ENCODE measurements at regions not wholly inside any gene's neighbourhood (a gene's known extent, or its start where the extent isn't known, plus 50 kb on each side); places are given as distances from the start of the nearest gene placed in this dataset.

GRCh38 chr2:89844221-89844943, 1152.9 kb downstream of the RPIA start:
- no peaks in the 10 kb centered on the region for H3K79me2 ChIP-seq
- H3K9me3 ChIP-seq (ENCODE audit: control insufficient read depth, low read length), result no peaks in the 10 kb centered on the region
- no peaks in the 10 kb centered on the region for H3K36me3 ChIP-seq (ENCODE audit: control insufficient read depth, insufficient read depth, low read length)
- TF ChIP-seq, protein P1, sequence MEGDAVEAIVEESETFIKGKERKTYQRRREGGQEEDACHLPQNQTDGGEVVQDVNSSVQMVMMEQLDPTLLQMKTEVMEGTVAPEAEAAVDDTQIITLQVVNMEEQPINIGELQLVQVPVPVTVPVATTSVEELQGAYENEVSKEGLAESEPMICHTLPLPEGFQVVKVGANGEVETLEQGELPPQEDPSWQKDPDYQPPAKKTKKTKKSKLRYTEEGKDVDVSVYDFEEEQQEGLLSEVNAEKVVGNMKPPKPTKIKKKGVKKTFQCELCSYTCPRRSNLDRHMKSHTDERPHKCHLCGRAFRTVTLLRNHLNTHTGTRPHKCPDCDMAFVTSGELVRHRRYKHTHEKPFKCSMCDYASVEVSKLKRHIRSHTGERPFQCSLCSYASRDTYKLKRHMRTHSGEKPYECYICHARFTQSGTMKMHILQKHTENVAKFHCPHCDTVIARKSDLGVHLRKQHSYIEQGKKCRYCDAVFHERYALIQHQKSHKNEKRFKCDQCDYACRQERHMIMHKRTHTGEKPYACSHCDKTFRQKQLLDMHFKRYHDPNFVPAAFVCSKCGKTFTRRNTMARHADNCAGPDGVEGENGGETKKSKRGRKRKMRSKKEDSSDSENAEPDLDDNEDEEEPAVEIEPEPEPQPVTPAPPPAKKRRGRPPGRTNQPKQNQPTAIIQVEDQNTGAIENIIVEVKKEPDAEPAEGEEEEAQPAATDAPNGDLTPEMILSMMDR (IDR thresholded peaks at IDR 0.05), result no peak
- H3K4me1 ChIP-seq, result no peaks in the 10 kb centered on the region
- no peak overlapping the region for H2AFZ ChIP-seq
- H3K27ac ChIP-seq, result no peak overlapping the region
- no peak overlapping the region for H3K9ac ChIP-seq
- no peak overlapping the region for H3K4me3 ChIP-seq (ENCODE audit: low read depth, low read length)
- H3K4me2 ChIP-seq (ENCODE audit: low read length), result no peak overlapping the region
- H3K27me3 ChIP-seq (ENCODE audit: control insufficient read depth, insufficient read depth, low read length), result no peaks in the 10 kb centered on the region

DNA sequence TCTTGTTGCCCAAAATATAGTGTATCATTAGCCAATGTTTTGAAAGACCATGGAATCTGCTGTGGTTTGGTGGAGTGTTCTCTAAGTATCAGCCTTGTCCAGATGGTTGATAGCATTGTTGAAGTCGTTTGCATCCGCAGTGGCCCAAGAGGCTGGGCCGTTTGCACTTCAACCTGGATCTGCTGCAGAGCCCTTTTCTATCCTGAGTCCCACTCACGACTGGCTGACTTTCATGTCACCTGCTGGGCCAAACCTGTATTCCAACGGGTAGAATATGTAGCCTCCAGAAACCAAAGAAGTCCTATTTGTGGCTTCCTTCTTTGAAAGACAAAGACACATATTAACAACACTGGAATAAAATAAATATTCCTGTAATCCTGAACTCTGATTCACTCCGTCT, 1154.1 kb downstream of the RPIA start:
- H3K4me3 ChIP-seq (ENCODE audit: low read depth, low read length), result no peak overlapping the region
- H3K27ac ChIP-seq, result no peak overlapping the region
- no peak overlapping the region for H3K9ac ChIP-seq
- H3K4me1 ChIP-seq, result no peaks in the 10 kb centered on the region
- no peak overlapping the region for H3K4me2 ChIP-seq (ENCODE audit: low read length)
- H2AFZ ChIP-seq, result no peak overlapping the region
- H3K9me3 ChIP-seq (ENCODE audit: control insufficient read depth, low read length), result no peaks in the 10 kb centered on the region
- no peaks in the 10 kb centered on the region for H3K79me2 ChIP-seq
- no peaks in the 10 kb centered on the region for H3K27me3 ChIP-seq (ENCODE audit: control insufficient read depth, insufficient read depth, low read length)
- TF ChIP-seq, protein P1 (IDR thresholded peaks at IDR 0.05), result no peak
- H3K36me3 ChIP-seq (ENCODE audit: control insufficient read depth, insufficient read depth, low read length), result no peaks in the 10 kb centered on the region

GRCh38 chr2:89848114-89848513, 1156.6 kb downstream of the RPIA start:
- no peak overlapping the region for H3K4me2 ChIP-seq (ENCODE audit: low read length)
- no peaks in the 10 kb centered on the region for H3K27me3 ChIP-seq (ENCODE audit: control insufficient read depth, insufficient read depth, low read length)
- no peak overlapping the region for H3K4me3 ChIP-seq (ENCODE audit: low read depth, low read length)
- H3K36me3 ChIP-seq (ENCODE audit: control insufficient read depth, insufficient read depth, low read length), result no peaks in the 10 kb centered on the region
- H3K9me3 ChIP-seq (ENCODE audit: control insufficient read depth, low read length), result no peaks in the 10 kb centered on the region
- TF ChIP-seq, protein P1 (IDR thresholded peaks at IDR 0.05), result no peak
- H2AFZ ChIP-seq, result no peak overlapping the region
- H3K27ac ChIP-seq, result no peak overlapping the region
- H3K9ac ChIP-seq, result no peak overlapping the region
- H3K79me2 ChIP-seq, result no peaks in the 10 kb centered on the region
- H3K4me1 ChIP-seq, result no peaks in the 10 kb centered on the region

DNA sequence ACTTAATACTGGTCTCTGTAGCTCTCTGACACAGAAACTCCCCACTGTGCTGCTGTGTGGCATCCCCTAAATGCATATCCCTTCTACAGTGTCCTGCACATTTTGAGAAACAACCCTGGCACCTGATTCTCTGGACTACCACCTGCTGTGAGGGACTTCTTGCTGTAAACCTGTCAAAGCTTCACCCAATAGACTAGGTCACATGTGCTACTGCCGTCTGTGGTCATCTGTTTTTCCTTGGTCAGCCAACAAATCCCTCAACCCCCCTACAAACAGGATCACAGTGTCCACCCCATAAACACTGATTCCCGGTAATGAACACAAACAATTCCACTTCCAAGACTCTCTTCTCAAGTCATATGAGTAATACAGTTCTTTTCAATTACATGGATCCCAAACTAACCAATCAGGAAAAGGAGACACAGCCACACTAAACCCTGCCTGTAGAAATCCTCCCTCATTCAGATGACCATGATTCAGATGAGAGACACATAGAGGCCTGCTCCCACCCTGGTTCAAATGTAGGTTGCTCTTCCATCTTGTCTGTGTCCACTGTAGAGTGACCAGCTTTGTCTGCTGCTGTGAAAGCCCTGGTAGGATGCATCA, 1157.4 kb downstream of the RPIA start:
- Histone ChIP-seq H3K79me2 (no peaks in the 10 kb centered on the region), H3K9me3 (ENCODE audit: control insufficient read depth, low read length) (no peaks in the 10 kb centered on the region), H3K4me2 (ENCODE audit: low read length) (no peak overlapping the region), H3K9ac (no peak overlapping the region), H3K36me3 (ENCODE audit: control insufficient read depth, insufficient read depth, low read length) (no peaks in the 10 kb centered on the region), H3K27me3 (ENCODE audit: control insufficient read depth, insufficient read depth, low read length) (no peaks in the 10 kb centered on the region), H2AFZ (no peak overlapping the region), H3K27ac (no peak overlapping the region), H3K4me1 (no peaks in the 10 kb centered on the region), H3K4me3 (ENCODE audit: low read depth, low read length) (no peak overlapping the region)
- TF ChIP-seq, protein P1 (IDR thresholded peaks at IDR 0.05), result no peak

DNA sequence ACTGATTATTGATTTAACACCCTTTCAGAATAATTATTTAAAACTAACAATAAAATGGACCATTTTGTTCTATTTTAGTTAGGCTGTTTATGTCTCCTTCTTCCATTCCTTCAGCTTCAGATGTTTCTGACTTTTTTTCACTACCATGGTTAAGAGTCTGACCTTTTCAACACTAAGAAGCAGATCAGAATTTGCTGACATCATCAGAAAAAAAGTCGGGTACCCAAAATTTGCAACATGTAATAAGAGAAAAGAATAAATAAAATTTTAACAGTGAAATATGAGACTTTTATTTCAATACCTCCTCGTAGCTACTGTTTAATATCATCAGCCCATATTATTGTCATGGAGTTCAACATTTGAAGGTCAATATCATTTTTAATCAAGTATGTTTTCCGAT, 1158.3 kb downstream of the RPIA start:
- H3K79me2 ChIP-seq, result no peaks in the 10 kb centered on the region
- no peak overlapping the region for H3K27ac ChIP-seq
- TF ChIP-seq, protein P1 (IDR thresholded peaks at IDR 0.05), result no peak
- H3K36me3 ChIP-seq (ENCODE audit: control insufficient read depth, insufficient read depth, low read length), result no peaks in the 10 kb centered on the region
- no peaks in the 10 kb centered on the region for H3K4me1 ChIP-seq
- no peak overlapping the region for H3K4me2 ChIP-seq (ENCODE audit: low read length)
- H3K9ac ChIP-seq, result no peak overlapping the region
- no peak overlapping the region for H2AFZ ChIP-seq
- H3K27me3 ChIP-seq (ENCODE audit: control insufficient read depth, insufficient read depth, low read length), result no peaks in the 10 kb centered on the region
- H3K4me3 ChIP-seq (ENCODE audit: low read depth, low read length), result no peak overlapping the region
- H3K9me3 ChIP-seq (ENCODE audit: control insufficient read depth, low read length), result no peaks in the 10 kb centered on the region
